AG04450 (cell line): ENCODE measurements at regions not wholly inside any gene's neighbourhood (a gene's known extent, or its start where the extent isn't known, plus 50 kb on each side); places are given as distances from the start of the nearest gene placed in this dataset.

Experiments used
- CTCF ChIA-PET: fragments of 300-600, 350-600 bp; formaldehyde crosslinking; extraction: SDS; loops from one replicate; lab custom pipeline; 2022; ENCODE audit warnings: antibody characterized with exemption, inconsistent platforms; lab: Charles Lee
- POLR2A ChIA-PET: fragments of 350-600 bp; formaldehyde crosslinking; extraction: SDS; loops from one replicate; lab custom pipeline; 2021; ENCODE audit warnings: antibody characterized with exemption, inconsistent platforms; lab: Yijun Ruan, JAX
- DNase-seq: peaks from one replicate; pipeline ENCODE4 v3.0.0-alpha.2; 2011; ENCODE audit warnings: low read depth, low spot score
- H3K27ac ChIP-seq: one replicate; pipeline ENCODE4 v1.5.1; 2012; ENCODE audit warnings: low read depth, low read length, control low read depth
- H3K27me3 ChIP-seq: one replicate; pipeline ENCODE4 v1.6.0; 2012; ENCODE audit warnings: low read length; ENCODE audit not compliant: control insufficient read depth, insufficient read depth
- H3K4me3 ChIP-seq: 2 replicates; pipeline ENCODE4 v1.5.1; 2011; ENCODE audit warnings: mild to moderate bottlenecking, low read depth, low read length, control low read depth
- H3K9me3 ChIP-seq: 2 replicates; pipeline ENCODE4 v1.5.1; 2012; ENCODE audit warnings: low read length; ENCODE audit not compliant: control insufficient read depth, insufficient read depth
- TF ChIP-seq, protein P1 (sequence below): IDR thresholded peaks from 2 replicates; pipeline ENCODE4 v1.5.1; 2011; ENCODE audit warnings: low read depth, low read length, control low read depth, inconsistent platforms

- POLR2A ChIA-PET: no interaction called here
- DNase-seq: no peak
- no peak overlapping the region for H3K27ac ChIP-seq
Observed at GRCh38 chr4:31573554-31573953, 853.4 kb downstream of the PCDH7 start.

GRCh38 chr4:31575504-31575903, 855.3 kb downstream of the PCDH7 start:
- ChIA-PET POLR2A (no interaction called here), CTCF (no interaction called here)
- Histone ChIP-seq H3K27me3 (no peaks in the 10 kb centered on the region), H3K27ac (no peak overlapping the region), H3K4me3 (no peak overlapping the region), H3K9me3 (no peaks in the 10 kb centered on the region)
- TF ChIP-seq, protein P1, sequence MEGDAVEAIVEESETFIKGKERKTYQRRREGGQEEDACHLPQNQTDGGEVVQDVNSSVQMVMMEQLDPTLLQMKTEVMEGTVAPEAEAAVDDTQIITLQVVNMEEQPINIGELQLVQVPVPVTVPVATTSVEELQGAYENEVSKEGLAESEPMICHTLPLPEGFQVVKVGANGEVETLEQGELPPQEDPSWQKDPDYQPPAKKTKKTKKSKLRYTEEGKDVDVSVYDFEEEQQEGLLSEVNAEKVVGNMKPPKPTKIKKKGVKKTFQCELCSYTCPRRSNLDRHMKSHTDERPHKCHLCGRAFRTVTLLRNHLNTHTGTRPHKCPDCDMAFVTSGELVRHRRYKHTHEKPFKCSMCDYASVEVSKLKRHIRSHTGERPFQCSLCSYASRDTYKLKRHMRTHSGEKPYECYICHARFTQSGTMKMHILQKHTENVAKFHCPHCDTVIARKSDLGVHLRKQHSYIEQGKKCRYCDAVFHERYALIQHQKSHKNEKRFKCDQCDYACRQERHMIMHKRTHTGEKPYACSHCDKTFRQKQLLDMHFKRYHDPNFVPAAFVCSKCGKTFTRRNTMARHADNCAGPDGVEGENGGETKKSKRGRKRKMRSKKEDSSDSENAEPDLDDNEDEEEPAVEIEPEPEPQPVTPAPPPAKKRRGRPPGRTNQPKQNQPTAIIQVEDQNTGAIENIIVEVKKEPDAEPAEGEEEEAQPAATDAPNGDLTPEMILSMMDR: no peak
- DNase-seq: no peak

More at GRCh38 chr4:31573554-31573953, 853.4 kb downstream of the PCDH7 start:
- no peaks in the 10 kb centered on the region for H3K27me3 ChIP-seq
- no peak overlapping the region for H3K4me3 ChIP-seq
- H3K9me3 ChIP-seq: no peaks in the 10 kb centered on the region
- CTCF ChIA-PET: no interaction called here
- TF ChIP-seq, protein P1: no peak

GRCh38 chr4:31580843-31581242, 860.7 kb downstream of the PCDH7 start:
- H3K4me3 ChIP-seq: no peak overlapping the region
- ChIA-PET CTCF (no interaction called here), POLR2A (no interaction called here)
- no peak for DNase-seq
- H3K9me3 ChIP-seq: no peaks in the 10 kb centered on the region
- no peaks in the 10 kb centered on the region for H3K27me3 ChIP-seq
- no peak overlapping the region for H3K27ac ChIP-seq
- TF ChIP-seq, protein P1: no peak

DNA sequence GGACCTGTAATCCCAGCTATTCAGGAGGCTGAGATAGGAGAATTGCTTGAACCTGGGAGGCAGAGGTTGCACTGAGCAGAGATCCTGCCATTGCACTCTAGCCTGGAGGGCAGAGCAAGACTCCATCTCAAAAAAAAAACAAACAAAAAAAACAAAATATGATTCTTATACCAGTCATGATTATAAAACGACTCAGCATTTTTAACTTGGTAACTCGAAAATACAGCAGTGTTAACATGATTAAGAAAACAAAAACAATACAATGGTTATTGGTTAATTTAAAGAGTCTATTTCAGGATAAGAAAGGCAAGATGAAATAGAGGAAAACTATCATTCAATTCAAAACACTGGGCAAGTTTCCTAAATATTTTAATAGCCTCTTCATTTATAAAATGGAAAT, 865.3 kb downstream of the PCDH7 start:
- no peaks in the 10 kb centered on the region for H3K9me3 ChIP-seq
- CTCF ChIA-PET: no interaction called here
- H3K27me3 ChIP-seq: no peaks in the 10 kb centered on the region
- POLR2A ChIA-PET: no interaction called here
- H3K27ac ChIP-seq: no peak overlapping the region
- no peak overlapping the region for H3K4me3 ChIP-seq
- TF ChIP-seq, protein P1: no peak
- DNase-seq: no peak

GRCh38 chr4:31592293-31592692, 872.1 kb downstream of the PCDH7 start:
- ChIA-PET POLR2A (no interaction called here), CTCF (no interaction called here)
- Histone ChIP-seq H3K27ac (no peak overlapping the region), H3K27me3 (no peaks in the 10 kb centered on the region), H3K4me3 (no peak overlapping the region), H3K9me3 (no peaks in the 10 kb centered on the region)
- TF ChIP-seq, protein P1: no peak
- DNase-seq: no peak
